ENCODE measurements at regions not wholly inside any gene's neighbourhood (a gene's known extent, or its start where the extent isn't known, plus 50 kb on each side); places are given as distances from the start of the nearest gene placed in this dataset.

GRCh38 chr4:33453916-33454315 lies 2733.7 kb downstream of the PCDH7 start:
- Histone ChIP-seq H3K9me3 (ENCODE audit: low read depth, low read length, poor library complexity, severe bottlenecking) (no peaks in the 10 kb centered on the region), H3K27ac (ENCODE audit: low read depth, low read length, poor library complexity, severe bottlenecking) (no peak overlapping the region), H3K4me1 (ENCODE audit: insufficient read depth, low read length, poor library complexity, severe bottlenecking) (no peaks in the 10 kb centered on the region), H3K36me3 (ENCODE audit: insufficient read depth, low read length, poor library complexity, severe bottlenecking) (no peaks in the 10 kb centered on the region), H3K27me3 (replicated peaks; ENCODE audit: insufficient read depth, low read depth, low read length, poor library complexity) (no peaks in the 10 kb centered on the region), H3K4me3 (ENCODE audit: low read depth, low read length, poor library complexity, severe bottlenecking) (no peak overlapping the region)
- intact Hi-C loops (cut with micrococcal nuclease; ENCODE audit: unreplicated experiment): no loop called here
- BruUV-seq (replicated peaks): no TSS peak
- ChIA-PET POLR2A (ENCODE audit: low non-redundant PET) (no interaction called here), CTCF (no interaction called here)
- DNase-seq (ENCODE audit: low spot score): no peak
- no peak for TF ChIP-seq CTCF (conservative IDR thresholded peaks at IDR 0.05; ENCODE audit: low read depth, low read length)
- no peak for TF ChIP-seq EZH2 (IDR thresholded peaks at IDR 0.05; ENCODE audit: borderline replicate concordance, low read depth, low read length, poor library complexity, severe bottlenecking)

- Histone ChIP-seq H3K27ac (ENCODE audit: low read depth, low read length, poor library complexity, severe bottlenecking) (no peak overlapping the region), H3K27me3 (replicated peaks; ENCODE audit: insufficient read depth, low read depth, low read length, poor library complexity) (no peaks in the 10 kb centered on the region), H3K9me3 (ENCODE audit: low read depth, low read length, poor library complexity, severe bottlenecking) (peaks cover 3% of the 10 kb centered on the region), H3K36me3 (ENCODE audit: insufficient read depth, low read length, poor library complexity, severe bottlenecking) (no peaks in the 10 kb centered on the region), H3K4me3 (ENCODE audit: low read depth, low read length, poor library complexity, severe bottlenecking) (no peak overlapping the region), H3K4me1 (ENCODE audit: insufficient read depth, low read length, poor library complexity, severe bottlenecking) (no peaks in the 10 kb centered on the region)
- no TSS peak for BruUV-seq (replicated peaks)
- ChIA-PET CTCF (no interaction called here), POLR2A (ENCODE audit: low non-redundant PET) (no interaction called here)
- no peak for TF ChIP-seq CTCF (conservative IDR thresholded peaks at IDR 0.05; ENCODE audit: low read depth, low read length)
- TF ChIP-seq EZH2 (IDR thresholded peaks at IDR 0.05; ENCODE audit: borderline replicate concordance, low read depth, low read length, poor library complexity, severe bottlenecking): no peak
- no peak for DNase-seq (ENCODE audit: low spot score)
- intact Hi-C loops (cut with micrococcal nuclease; ENCODE audit: unreplicated experiment): no loop called here
Observed at GRCh38 chr4:33465565-33465964, 2745.4 kb downstream of the PCDH7 start.

GRCh38 chr4:33467291-33467690 lies 2747.1 kb downstream of the PCDH7 start:
- Histone ChIP-seq H3K4me3 (ENCODE audit: low read depth, low read length, poor library complexity, severe bottlenecking) (no peak overlapping the region), H3K9me3 (ENCODE audit: low read depth, low read length, poor library complexity, severe bottlenecking) (peaks cover 3% of the 10 kb centered on the region), H3K27ac (ENCODE audit: low read depth, low read length, poor library complexity, severe bottlenecking) (no peak overlapping the region), H3K27me3 (replicated peaks; ENCODE audit: insufficient read depth, low read depth, low read length, poor library complexity) (no peaks in the 10 kb centered on the region), H3K4me1 (ENCODE audit: insufficient read depth, low read length, poor library complexity, severe bottlenecking) (no peaks in the 10 kb centered on the region), H3K36me3 (ENCODE audit: insufficient read depth, low read length, poor library complexity, severe bottlenecking) (no peaks in the 10 kb centered on the region)
- POLR2A ChIA-PET (ENCODE audit: low non-redundant PET): no interaction called here
- intact Hi-C loops (cut with micrococcal nuclease; ENCODE audit: unreplicated experiment): no loop called here
- DNase-seq (ENCODE audit: low spot score): no peak
- BruUV-seq (replicated peaks): no TSS peak
- CTCF ChIA-PET: no interaction called here
- TF ChIP-seq CTCF (conservative IDR thresholded peaks at IDR 0.05; ENCODE audit: low read depth, low read length) (no peak), EZH2 (IDR thresholded peaks at IDR 0.05; ENCODE audit: borderline replicate concordance, low read depth, low read length, poor library complexity, severe bottlenecking) (no peak)
